PC-3 (cell line): ENCODE measurements at regions not wholly inside any gene's neighbourhood (a gene's known extent, or its start where the extent isn't known, plus 50 kb on each side); places are given as distances from the start of the nearest gene placed in this dataset.

ENCODE experiments used
- EZH2 ChIP-seq: fragments of 300-600 bp; sonication (generic); IDR thresholded peaks from one replicate; pipeline ENCODE4 v1.6.1; 2017; ENCODE audit warnings: antibody characterized with exemption, mild to moderate bottlenecking, low read length; ENCODE audit not compliant: unreplicated experiment
- TF ChIP-seq, protein P1 (sequence below): fragments of 300-600 bp; sonication (generic); conservative IDR thresholded peaks from 2 replicates; pipeline ENCODE4 v1.5.1; 2017; ENCODE audit warnings: antibody characterized with exemption, low read depth, mild to moderate bottlenecking, low read length

GRCh38 chr11:17141156-17141555, 63.7 kb upstream of the RPS13 start:
- TF ChIP-seq EZH2, result no peak
- TF ChIP-seq, protein P1, sequence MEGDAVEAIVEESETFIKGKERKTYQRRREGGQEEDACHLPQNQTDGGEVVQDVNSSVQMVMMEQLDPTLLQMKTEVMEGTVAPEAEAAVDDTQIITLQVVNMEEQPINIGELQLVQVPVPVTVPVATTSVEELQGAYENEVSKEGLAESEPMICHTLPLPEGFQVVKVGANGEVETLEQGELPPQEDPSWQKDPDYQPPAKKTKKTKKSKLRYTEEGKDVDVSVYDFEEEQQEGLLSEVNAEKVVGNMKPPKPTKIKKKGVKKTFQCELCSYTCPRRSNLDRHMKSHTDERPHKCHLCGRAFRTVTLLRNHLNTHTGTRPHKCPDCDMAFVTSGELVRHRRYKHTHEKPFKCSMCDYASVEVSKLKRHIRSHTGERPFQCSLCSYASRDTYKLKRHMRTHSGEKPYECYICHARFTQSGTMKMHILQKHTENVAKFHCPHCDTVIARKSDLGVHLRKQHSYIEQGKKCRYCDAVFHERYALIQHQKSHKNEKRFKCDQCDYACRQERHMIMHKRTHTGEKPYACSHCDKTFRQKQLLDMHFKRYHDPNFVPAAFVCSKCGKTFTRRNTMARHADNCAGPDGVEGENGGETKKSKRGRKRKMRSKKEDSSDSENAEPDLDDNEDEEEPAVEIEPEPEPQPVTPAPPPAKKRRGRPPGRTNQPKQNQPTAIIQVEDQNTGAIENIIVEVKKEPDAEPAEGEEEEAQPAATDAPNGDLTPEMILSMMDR, result no peak
